K562 (cell line): ENCODE measurements at regions not wholly inside any gene's neighbourhood (a gene's known extent, or its start where the extent isn't known, plus 50 kb on each side); places are given as distances from the start of the nearest gene placed in this dataset.

Experiments
- ATAC-seq: fragments of 200-7000 bp; cut with Tn5 transposase; 3 replicates; pipeline ENCODE4 v1.9.1; 2020; ENCODE audit warnings: moderate library complexity
- BruUV-seq: library from RNA; stranded (reverse); fragments of 400-500 nt; replicated peaks from 2 replicates; lab custom pipeline; 2021; lab: Mats Ljungman, UMichigan
- CTCF ChIA-PET: fragments of 300-600 bp; formaldehyde crosslinking; extraction: SDS; loops from one replicate; lab custom pipeline; 2021; ENCODE audit warnings: low intra/inter-chr PET ratio; lab: Yijun Ruan, JAX
- POLR2A ChIA-PET: fragments of 300-600, 350-650 bp; sonication (Branson Sonifier 250); formaldehyde crosslinking; extraction: SDS; loops from one replicate; lab custom pipeline; 2021; ENCODE audit warnings: antibody characterized with exemption, inconsistent platforms; lab: Yijun Ruan, JAX
- DNase-seq, 4 experiments: peaks; one replicate each; pipeline versions ENCODE4 v3.0.0 to v3.0.0-alpha.2; 2011 to 2018; ENCODE audit warnings: low spot score in 3 of 4, mixed read lengths in 3 of 4; ENCODE audit errors: extremely low read depth in 1 of 4
- FAIRE-seq: peaks from 2 replicates; lab custom pipeline; 2011; peaks lifted over from hg19 to GRCh38; lab: Jason Lieb, UNC
- H2AFZ ChIP-seq: 2 replicates; pipeline ENCODE4 v1.6.0; 2011; ENCODE audit warnings: low read depth, low read length, control low read depth, inconsistent platforms
- H3K27ac ChIP-seq: fragments of 200-600 bp; 3 replicates; pipeline ENCODE4 v1.8.0; 2011; ENCODE audit warnings: low read depth, mild to moderate bottlenecking, control low read depth, inconsistent platforms, low read length, moderate library complexity, mixed read lengths; ENCODE audit errors: extremely low read depth
- H3K27me3 ChIP-seq, 2 experiments: fragments of 300-600 bp in 1 of 2; 2 replicates in 1 of 2; 3 replicates in 1 of 2; pipeline versions ENCODE4 v1.6.0 to v1.8.0; 2011; ENCODE audit warnings: inconsistent platforms in 2 of 2, low read length in 2 of 2, mild to moderate bottlenecking in 1 of 2, mixed read lengths in 1 of 2, moderate library complexity in 1 of 2; ENCODE audit not compliant: control insufficient read depth in 2 of 2, insufficient read depth in 2 of 2
- H3K36me3 ChIP-seq: fragments of 300-600 bp; 3 replicates; pipeline ENCODE4 v1.8.0; 2011; ENCODE audit warnings: mild to moderate bottlenecking, low read length, inconsistent platforms; ENCODE audit not compliant: control insufficient read depth, insufficient read depth
- H3K4me1 ChIP-seq, 2 experiments: fragments of 200-600 bp in 1 of 2; replicated peaks in 1 of 2; 2 replicates in 1 of 2; 3 replicates in 1 of 2; pipeline versions ENCODE4 v1.5.1 to v1.8.0; 2011; ENCODE audit warnings: inconsistent platforms in 2 of 2, low read length in 2 of 2, mild to moderate bottlenecking in 1 of 2, mixed read lengths in 1 of 2, moderate library complexity in 1 of 2; ENCODE audit not compliant: control insufficient read depth in 2 of 2, insufficient read depth in 2 of 2
- H3K4me2 ChIP-seq: 2 replicates; pipeline ENCODE4 v1.6.1; 2011; ENCODE audit warnings: low read length, control low read depth, inconsistent platforms, mixed read lengths; ENCODE audit not compliant: insufficient read depth
- H3K4me3 ChIP-seq: fragments of 200-600 bp; sonication (generic), shearing (Covaris generic); 2 replicates; pipeline ENCODE4 v1.5.1; 2016; ENCODE audit warnings: control low read depth, inconsistent platforms
- H3K79me2 ChIP-seq: fragments of 200-600 bp; 3 replicates; pipeline ENCODE4 v1.8.0; 2011; ENCODE audit warnings: low read length, inconsistent platforms; ENCODE audit not compliant: control insufficient read depth, insufficient read depth
- H3K9ac ChIP-seq, 2 experiments: 2 replicates each; pipeline versions ENCODE4 v1.6.0 to v1.6.1; 2011; ENCODE audit warnings: low read depth in 2 of 2, low read length in 2 of 2, control low read depth in 1 of 2, inconsistent platforms in 1 of 2, mild to moderate bottlenecking in 1 of 2, mixed read lengths in 1 of 2; ENCODE audit not compliant: insufficient read depth in 1 of 2
- H3K9me1 ChIP-seq: one replicate; pipeline ENCODE4 v1.6.0; 2011; ENCODE audit warnings: inconsistent platforms, mild to moderate bottlenecking, low read length, moderate library complexity; ENCODE audit not compliant: control insufficient read depth, insufficient read depth
- H3K9me3 ChIP-seq: replicated peaks from 2 replicates; pipeline ENCODE4 v1.5.1; 2011; ENCODE audit warnings: low read depth, low read length, inconsistent platforms; ENCODE audit not compliant: control insufficient read depth, insufficient read depth
- H4K20me1 ChIP-seq: replicated peaks from 2 replicates; pipeline ENCODE4 v1.6.1; 2011; ENCODE audit warnings: low read length, inconsistent platforms, mixed read lengths; ENCODE audit not compliant: control insufficient read depth, insufficient read depth
- CAMTA2 ChIP-seq: fragments of 250-450 bp; sonication (Bioruptor Pico); conservative IDR thresholded peaks from 2 replicates; pipeline ENCODE4 v1.5.1; 2022
- CHCHD3 ChIP-seq: fragments of 250-450 bp; sonication (Bioruptor Pico); IDR thresholded peaks from 2 replicates; pipeline ENCODE4 v2.1.2; 2022; ENCODE audit warnings: mild to moderate bottlenecking
- E2F1 ChIP-seq: sonication (generic); formaldehyde crosslinking; IDR thresholded peaks from 2 replicates; pipeline ENCODE4 v1.8.1; 2023; ENCODE audit warnings: mild to moderate bottlenecking, missing genetic modification reagents, moderate library complexity
- KDM1A ChIP-seq, 2 experiments: fragments of 450-650 bp; IDR thresholded peaks; 2 replicates each; pipeline ENCODE4 v1.6.1; 2016; ENCODE audit warnings: mild to moderate bottlenecking in 2 of 2
- NCOA2 ChIP-seq, 2 experiments: fragments of 450-650 bp; IDR thresholded peaks; 2 replicates each; pipeline ENCODE4 v1.6.1; 2018; ENCODE audit warnings: mild to moderate bottlenecking in 2 of 2, moderate library complexity in 1 of 2; ENCODE audit not compliant: partially characterized antibody in 2 of 2
- NONO ChIP-seq, 2 experiments: fragments of 200-400 bp in 1 of 2; fragments of 450-650 bp in 1 of 2; formaldehyde crosslinking in 1 of 2; IDR thresholded peaks; 2 replicates each; pipeline ENCODE4 v1.6.1; 2017; ENCODE audit warnings: low read depth in 2 of 2, mild to moderate bottlenecking in 2 of 2, moderate library complexity in 2 of 2, low read length in 1 of 2
- NR3C1 ChIP-seq: sonication (generic); formaldehyde crosslinking; IDR thresholded peaks from 2 replicates; pipeline ENCODE4 v1.8.1; 2022; ENCODE audit warnings: missing genetic modification reagents
- PHF8 ChIP-seq: fragments of 200-600 bp; sonication (generic); IDR thresholded peaks from 2 replicates; pipeline ENCODE4 v1.6.1; 2012; ENCODE audit warnings: mixed run types, mild to moderate bottlenecking, inconsistent platforms, low read length, moderate library complexity, borderline replicate concordance
- RNF219 ChIP-seq: fragments of 250-450 bp; sonication (Bioruptor Pico); IDR thresholded peaks from 2 replicates; pipeline ENCODE4 v1.5.0; 2022; ENCODE audit warnings: mild to moderate bottlenecking
- RREB1 ChIP-seq: fragments of 250-450 bp; sonication (Bioruptor Pico); IDR thresholded peaks from 2 replicates; pipeline ENCODE4 v1.4.0; 2020
- SAFB ChIP-seq: fragments of 200-400 bp; formaldehyde crosslinking; IDR thresholded peaks from 2 replicates; pipeline ENCODE4 v1.6.1; 2017; ENCODE audit warnings: low read depth, low read length, borderline replicate concordance
- SPI1 ChIP-seq: IDR thresholded peaks from 2 replicates; pipeline ENCODE4 v1.6.1; 2011; ENCODE audit warnings: low read depth, low read length, control low read depth, borderline replicate concordance
- ZNF384 ChIP-seq: IDR thresholded peaks from 2 replicates; pipeline ENCODE4 v1.6.1; 2012; ENCODE audit warnings: low read depth, low read length, improper control_type of control experiment
- in situ Hi-C: fragments of 300-500 bp; cut with MboI; formaldehyde crosslinking; loops from 4 replicates; pipeline ENCODE4 v1.15.0; 2018; ENCODE audit warnings: inconsistent platforms, mixed read lengths
- intact Hi-C: fragments of 100-400 bp; cut with micrococcal nuclease; formaldehyde crosslinking; loops from 2 replicates; pipeline ENCODE4 v1.14.2; 2022

- H3K4me3 ChIP-seq = no peak overlapping the region
- intact Hi-C loops = no loop called here
- no peaks in the 10 kb centered on the region; the same call in 1 of the 2 replicates for H3K9me3 ChIP-seq
- ATAC-seq (no peak), DNase-seq (no peak), FAIRE-seq (no peak)
- H3K27me3 ChIP-seq = no peaks in the 10 kb centered on the region
- no peaks in the 10 kb centered on the region for H3K9me1 ChIP-seq
- ChIA-PET POLR2A (no interaction called here), CTCF (no interaction called here)
- no peaks in the 10 kb centered on the region for H3K36me3 ChIP-seq
- no peak overlapping the region for H3K27ac ChIP-seq
- no peak for TF ChIP-seq NONO (IDR thresholded peaks at IDR 0.05; ENCODE audit: low read depth in 2 of 2, low read length in 1 of 2)
- TF ChIP-seq CAMTA2 = no peak
- TF ChIP-seq RNF219 (CRISPR knock-in tag) = no peak
- TF ChIP-seq NCOA2 (IDR thresholded peaks at IDR 0.05; ENCODE audit: partially characterized antibody in 2 of 2) = no peak
- no peak for TF ChIP-seq PHF8
- TF ChIP-seq CHCHD3 (CRISPR knock-in tag) = no peak
- TF ChIP-seq SPI1 = no peak
- no peak for TF ChIP-seq NR3C1 (CRISPR knock-in tag)
- TF ChIP-seq ZNF384 = no peak
- TF ChIP-seq RREB1 (CRISPR knock-in tag) = no peak
- TF ChIP-seq SAFB = no peak
- no peak for TF ChIP-seq KDM1A (IDR thresholded peaks at IDR 0.05)
- TF ChIP-seq E2F1 = no peak
- no peaks in the 10 kb centered on the region for H4K20me1 ChIP-seq
- H3K4me2 ChIP-seq = no peak overlapping the region
- H2AFZ ChIP-seq = no peak overlapping the region
- no peak overlapping the region for H3K9ac ChIP-seq
- no peaks in the 10 kb centered on the region for H3K4me1 ChIP-seq
- in situ Hi-C loops = no loop called here
- no peaks in the 10 kb centered on the region for H3K79me2 ChIP-seq
- no TSS peak for BruUV-seq
Measured at GRCh38 chr4:135177321-135177720, 975.7 kb upstream of the PABPC4L start.
